ENCODE measurements at regions not wholly inside any gene's neighbourhood (a gene's known extent, or its start where the extent isn't known, plus 50 kb on each side); places are given as distances from the start of the nearest gene placed in this dataset.

- TF ChIP-seq CTCF (IDR thresholded peaks at IDR 0.05): no peak
- no peak for TF ChIP-seq EP300 (IDR thresholded peaks at IDR 0.05; ENCODE audit: borderline replicate concordance in 1 of 2, low read depth in 1 of 2, low read length in 1 of 2)
- TF ChIP-seq SMC3 (IDR thresholded peaks at IDR 0.05; ENCODE audit: low read depth, low read length): no peak
- TF ChIP-seq GATA2 (CRISPR knock-in tag; IDR thresholded peaks at IDR 0.05): no peak
- TF ChIP-seq GABPA (IDR thresholded peaks at IDR 0.05; ENCODE audit: low read depth): no peak
- no peak for TF ChIP-seq SIN3A (IDR thresholded peaks at IDR 0.05; ENCODE audit: borderline replicate concordance, low read depth, low read length)
- no peak for TF ChIP-seq MEF2A (IDR thresholded peaks at IDR 0.05; ENCODE audit: borderline replicate concordance, low read depth)
- no peak for TF ChIP-seq TAF1 (IDR thresholded peaks at IDR 0.05; ENCODE audit: borderline replicate concordance, low read depth, low read length)
- TF ChIP-seq FOXM1 (IDR thresholded peaks at IDR 0.05; ENCODE audit: low read depth): no peak
- no peak for TF ChIP-seq POLR2AphosphoS5 (IDR thresholded peaks at IDR 0.05; ENCODE audit: low read depth, low read length)
These were observed 612.1 kb upstream of the NR2F2 start for GRCh38 chr15:95718441-95718840.
